ENCODE measurements at regions not wholly inside any gene's neighbourhood (a gene's known extent, or its start where the extent isn't known, plus 50 kb on each side); places are given as distances from the start of the nearest gene placed in this dataset.
"Not testable (repeated sequence)": the region's sequence is repeated elsewhere in the genome, so short reads cannot be mapped to it uniquely, and the experiment has no call there.

DNA sequence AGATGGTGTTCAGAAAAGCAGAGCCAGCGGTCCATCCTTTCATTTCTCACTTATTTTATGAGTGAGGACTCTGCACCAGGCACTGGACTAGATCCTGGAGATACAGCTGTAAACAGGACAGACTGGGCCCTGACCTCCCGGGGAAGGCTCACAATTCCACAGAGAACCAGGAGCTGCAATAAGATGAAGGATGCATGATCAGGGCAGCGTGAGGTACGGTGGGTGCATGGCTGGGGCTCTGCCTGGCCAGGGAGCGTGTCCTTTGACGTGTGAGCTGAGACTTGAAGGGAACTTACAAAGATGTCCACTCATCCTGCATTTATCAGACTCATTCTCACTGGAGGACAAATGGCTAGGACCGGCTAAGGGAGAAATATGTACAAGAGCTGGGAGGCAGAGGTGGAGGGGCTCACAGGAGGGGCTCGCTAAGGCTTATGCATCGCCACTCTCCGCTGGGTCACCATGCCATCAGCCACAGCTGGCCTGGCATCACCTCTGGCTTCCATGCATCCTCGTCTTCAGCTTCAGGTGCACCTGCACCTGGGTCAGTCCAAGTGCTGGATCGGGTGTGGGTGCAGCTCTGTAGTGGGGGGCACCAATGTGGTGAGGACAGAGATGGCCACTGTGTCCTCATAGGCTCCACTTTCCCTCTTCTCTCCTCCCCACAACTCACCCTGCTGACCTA is 213.9 kb downstream of the TOMM20 start:
- DNase-seq: no peak

- no peak for DNase-seq
These were observed 214.9 kb downstream of the TOMM20 start for GRCh38 chr1:234913771-234914170.

- DNase-seq: no peak
These were observed 215.4 kb downstream of the TOMM20 start for GRCh38 chr1:234913278-234913649.

GRCh38 chr1:234912548-234913277 is 215.9 kb downstream of the TOMM20 start:
- DNase-seq: no peak

DNA sequence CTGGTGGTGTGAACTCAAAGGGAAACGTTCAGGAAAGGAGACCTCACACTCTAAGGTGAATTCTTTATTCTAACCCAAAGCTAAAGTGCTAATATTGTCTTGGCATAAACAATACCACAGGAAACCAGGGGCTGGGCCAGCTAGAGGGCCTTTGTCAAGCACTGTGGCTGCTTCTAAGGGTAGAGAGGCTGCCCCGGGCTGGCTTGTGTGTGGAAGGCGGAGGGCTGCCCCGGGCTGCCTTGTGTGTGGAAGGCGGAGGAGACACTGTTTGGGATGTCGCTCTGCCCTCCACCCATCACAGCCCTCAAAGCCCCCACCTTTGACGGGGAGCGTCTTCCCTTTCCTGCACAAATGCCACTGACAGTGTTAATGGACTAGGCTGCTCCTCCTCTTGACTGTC is 216.8 kb downstream of the TOMM20 start:
- DNase-seq: no peak

GRCh38 chr1:234911136-234911535 is 217.5 kb downstream of the TOMM20 start:
- DNase-seq: not testable (repeated sequence)

GRCh38 chr1:234909851-234910250 is 218.8 kb downstream of the TOMM20 start:
- DNase-seq: no peak

GRCh38 chr1:234909307-234909810 is 219.3 kb downstream of the TOMM20 start:
- no peak for DNase-seq

DNA sequence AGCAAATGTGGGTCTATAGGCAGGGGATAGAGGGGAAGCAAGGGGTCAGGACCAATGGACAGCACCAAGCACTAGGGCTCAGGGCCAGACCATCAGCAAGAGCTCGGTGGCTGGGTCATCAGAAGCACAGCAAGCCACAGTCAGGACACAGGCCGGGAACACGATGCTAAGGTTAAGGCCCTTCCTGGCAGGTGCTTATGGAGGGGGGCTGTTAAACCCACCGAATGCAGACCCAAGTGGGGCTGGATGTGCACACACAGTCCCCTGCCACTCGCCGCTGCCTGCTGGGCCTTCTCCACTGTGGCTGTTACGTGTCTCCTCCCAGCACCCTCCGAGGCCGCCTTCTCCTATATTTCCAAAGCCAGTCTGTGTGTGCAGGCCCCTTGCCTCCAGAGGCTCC is 220.1 kb downstream of the TOMM20 start:
- no peak for DNase-seq

DNA sequence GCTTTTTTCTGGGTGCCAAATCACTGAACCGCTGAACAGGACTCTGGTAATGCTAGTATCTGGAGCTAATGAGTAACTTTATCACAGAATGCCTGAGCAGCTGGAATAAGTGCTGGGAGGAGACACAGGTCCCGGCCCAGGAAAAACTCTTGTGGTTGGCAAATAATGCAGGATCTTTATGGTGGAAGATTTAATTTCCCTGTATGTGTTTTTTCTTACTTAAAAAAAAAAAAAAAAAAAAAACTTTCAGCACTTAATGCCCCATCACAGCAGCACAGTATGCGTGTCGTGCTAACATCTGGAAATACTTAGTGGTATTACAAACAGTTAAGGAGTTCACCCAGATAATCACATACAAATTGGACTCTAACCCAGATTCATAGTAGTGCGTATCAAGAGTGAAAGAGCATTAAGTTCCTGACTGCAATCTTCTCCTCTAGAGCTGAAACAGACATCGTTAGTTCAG is 220.7 kb downstream of the TOMM20 start:
- DNase-seq: no peak

GRCh38 chr1:234907208-234907939 is 221.3 kb downstream of the TOMM20 start:
- no peak for DNase-seq

DNA sequence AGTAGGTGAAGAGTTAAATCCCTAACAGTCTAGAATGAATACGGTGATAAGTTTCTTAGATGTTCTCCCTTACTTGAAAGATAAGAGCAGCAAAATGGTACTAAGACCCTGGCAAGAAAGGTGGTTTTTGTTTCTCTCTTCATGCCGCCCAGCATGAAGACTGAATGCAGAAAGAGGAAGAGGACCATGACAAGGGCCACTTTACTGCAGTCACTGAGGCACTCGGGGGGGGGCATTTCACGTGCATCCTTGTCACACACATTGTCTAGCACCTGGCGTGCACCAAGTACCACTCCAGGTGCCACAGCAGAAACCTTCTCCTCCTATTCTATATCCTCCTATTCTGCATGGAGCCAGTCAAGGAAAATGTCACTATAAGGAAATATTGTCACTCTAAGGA is 222.0 kb downstream of the TOMM20 start:
- DNase-seq: no peak

- no peak for DNase-seq
These were observed 225.7 kb downstream of the TOMM20 start for GRCh38 chr1:234902774-234903547.

GRCh38 chr1:234901491-234902049 is 227.1 kb downstream of the TOMM20 start:
- no peak for DNase-seq

GRCh38 chr1:234900595-234900994 is 228.0 kb downstream of the TOMM20 start:
- no peak for DNase-seq

DNA sequence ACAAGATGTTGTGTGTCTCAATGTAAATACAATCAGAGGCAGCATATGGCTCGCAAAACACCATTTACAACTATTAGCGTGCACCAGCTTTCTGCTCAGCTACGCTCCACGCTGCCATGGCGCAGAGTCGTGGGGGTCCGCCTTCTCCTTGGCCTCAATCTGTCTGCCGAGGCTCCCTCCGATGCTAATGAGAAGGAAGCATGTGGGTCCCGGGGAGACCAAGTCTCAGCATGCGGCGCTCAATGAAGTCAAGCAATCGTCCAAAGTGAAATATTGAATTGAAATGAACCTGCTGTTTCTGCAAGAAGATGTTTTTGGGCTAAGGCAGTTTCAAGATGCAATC is 228.9 kb downstream of the TOMM20 start:
- no peak for DNase-seq

DNA sequence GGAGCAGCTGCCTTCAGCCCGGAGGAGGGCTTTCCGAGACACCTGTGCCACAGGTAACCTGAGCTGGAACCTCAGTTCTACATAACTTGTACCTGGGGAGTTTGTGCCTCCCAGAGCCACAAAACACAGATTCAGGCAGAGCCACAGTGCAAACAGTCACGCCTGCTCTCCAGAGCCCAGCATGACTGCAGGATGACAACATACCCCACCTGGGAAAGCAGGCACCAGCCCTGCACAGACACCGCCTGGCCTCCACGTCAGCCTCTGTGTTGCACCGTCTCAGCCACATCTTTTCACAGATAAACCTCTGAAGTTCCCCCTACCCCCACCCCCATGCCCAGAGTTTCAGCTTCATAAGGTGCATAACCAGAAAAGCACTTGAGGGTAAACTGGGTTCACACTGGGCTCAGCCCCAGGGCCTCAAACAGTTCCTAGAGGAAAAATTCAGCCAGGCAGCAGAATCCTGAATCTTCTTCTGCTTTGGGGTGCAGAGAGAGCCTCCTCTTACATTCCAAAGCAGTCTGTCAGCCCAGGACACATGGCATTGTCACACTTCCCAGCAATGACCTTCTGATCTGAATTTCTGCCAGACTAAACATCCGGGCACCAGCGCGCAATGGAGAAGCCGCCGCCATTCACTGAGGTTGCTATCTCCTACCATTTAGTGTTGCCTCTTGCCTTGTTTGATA is 229.5 kb downstream of the TOMM20 start:
- peak; percentile 82 for DNase-seq

- no peak for DNase-seq
These were observed 230.1 kb downstream of the TOMM20 start for GRCh38 chr1:234898455-234899033.

- DNase-seq: peak; percentile 28
These were observed 230.7 kb downstream of the TOMM20 start for GRCh38 chr1:234897754-234898454.

DNA sequence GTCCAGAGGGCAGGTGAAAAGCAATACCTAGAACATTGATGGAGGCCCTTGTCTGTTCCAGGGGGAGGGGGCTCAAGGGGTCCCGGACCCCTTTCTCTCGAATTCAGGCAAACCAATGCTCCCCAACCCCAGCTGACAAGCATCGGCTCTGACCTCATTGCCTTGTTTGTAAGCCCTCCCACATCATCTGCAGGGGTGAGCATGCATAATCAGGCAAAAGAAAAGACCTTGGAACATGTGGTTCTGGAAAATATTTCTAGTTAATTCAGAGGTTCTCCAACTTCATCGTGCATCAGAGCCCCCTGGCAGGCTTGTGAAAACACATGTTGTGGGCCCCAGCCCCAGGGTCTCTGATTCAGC is 231.3 kb downstream of the TOMM20 start:
- DNase-seq: peak; percentile 15
